ENCODE measurements at regions not wholly inside any gene's neighbourhood (a gene's known extent, or its start where the extent isn't known, plus 50 kb on each side); places are given as distances from the start of the nearest gene placed in this dataset.

- Histone ChIP-seq H3K36me3 (replicated peaks in 1 of 2; ENCODE audit: control insufficient read depth in 1 of 2, insufficient read depth in 2 of 2, low read length in 2 of 2) (no peaks in the 10 kb centered on the region), H3K79me2 (ENCODE audit: insufficient read depth, low read length) (no peaks in the 10 kb centered on the region), H3K27ac (ENCODE audit: extremely low read length, insufficient read depth, low read length) (no peak overlapping the region), H3K9ac (ENCODE audit: insufficient read depth, low read depth, low read length) (no peak overlapping the region), H4K20me1 (ENCODE audit: insufficient read depth, low read length) (no peaks in the 10 kb centered on the region), H2AFZ (ENCODE audit: low read length) (no peak overlapping the region), H3K27me3 (ENCODE audit: control insufficient read depth in 1 of 2, insufficient read depth in 2 of 2, low read length in 2 of 2) (peaks cover 0 to 36% of the 10 kb centered on the region in 2 experiments; a peak in 3 of 5 replicates), H3K9me3 (ENCODE audit: low read length) (no peaks in the 10 kb centered on the region), H3K4me3 (replicated peaks in 1 of 3; ENCODE audit: insufficient read depth in 1 of 3, low read depth in 2 of 3, low read length in 3 of 3) (no peak overlapping the region), H3K4me2 (ENCODE audit: low read depth, low read length) (no peak overlapping the region), H3K4me1 (ENCODE audit: insufficient read depth, low read length) (no peaks in the 10 kb centered on the region)
- ChIA-PET CTCF (ENCODE audit: low intra/inter-chr PET ratio, low total read pairs) (no interaction called here), POLR2A (no interaction called here)
- no TSS peak for BruUV-seq (replicated peaks)
- in situ Hi-C loops (cut with HindIII; ENCODE audit: extremely low pct_ligation_motif_present, low pct_unique_long_range_greater_than_20kb): no loop called here
- no peak for DNase-seq (ENCODE audit: low spot score)
- 16% methylated on average over 5 of the region's 6 CpGs for WGBS (ENCODE audit: low lambda C conversion rate)
- TF ChIP-seq CBX5 (CRISPR knock-in tag; IDR thresholded peaks at IDR 0.05; ENCODE audit: borderline replicate concordance) (no peak), GLMP (CRISPR knock-in tag; IDR thresholded peaks at IDR 0.05; ENCODE audit: borderline replicate concordance) (no peak), PITX1 (CRISPR knock-in tag; IDR thresholded peaks at IDR 0.05) (no peak), ATF7-NPFF (CRISPR knock-in tag; IDR thresholded peaks at IDR 0.05; ENCODE audit: low read depth) (no peak), ARNT (IDR thresholded peaks at IDR 0.05) (no peak), ZNF407 (CRISPR knock-in tag; IDR thresholded peaks at IDR 0.05; ENCODE audit: not compliant biosample characterization) (no peak), SRY (CRISPR knock-in tag; IDR thresholded peaks at IDR 0.05) (no peak), TARDBP (CRISPR knock-in tag; IDR thresholded peaks at IDR 0.05) (no peak), THRA (CRISPR knock-in tag; IDR thresholded peaks at IDR 0.05; ENCODE audit: borderline replicate concordance) (no peak)
- intact Hi-C loops (cut with micrococcal nuclease; ENCODE audit: unreplicated experiment): no loop called here
- no peak for ATAC-seq
- FAIRE-seq: no peak
Observed at GRCh38 chr12:53842686-53843085, 90.9 kb upstream of the CISTR start.

Measured in HepG2 (cell line).